ENCODE measurements at regions not wholly inside any gene's neighbourhood (a gene's known extent, or its start where the extent isn't known, plus 50 kb on each side); places are given as distances from the start of the nearest gene placed in this dataset.

DNA sequence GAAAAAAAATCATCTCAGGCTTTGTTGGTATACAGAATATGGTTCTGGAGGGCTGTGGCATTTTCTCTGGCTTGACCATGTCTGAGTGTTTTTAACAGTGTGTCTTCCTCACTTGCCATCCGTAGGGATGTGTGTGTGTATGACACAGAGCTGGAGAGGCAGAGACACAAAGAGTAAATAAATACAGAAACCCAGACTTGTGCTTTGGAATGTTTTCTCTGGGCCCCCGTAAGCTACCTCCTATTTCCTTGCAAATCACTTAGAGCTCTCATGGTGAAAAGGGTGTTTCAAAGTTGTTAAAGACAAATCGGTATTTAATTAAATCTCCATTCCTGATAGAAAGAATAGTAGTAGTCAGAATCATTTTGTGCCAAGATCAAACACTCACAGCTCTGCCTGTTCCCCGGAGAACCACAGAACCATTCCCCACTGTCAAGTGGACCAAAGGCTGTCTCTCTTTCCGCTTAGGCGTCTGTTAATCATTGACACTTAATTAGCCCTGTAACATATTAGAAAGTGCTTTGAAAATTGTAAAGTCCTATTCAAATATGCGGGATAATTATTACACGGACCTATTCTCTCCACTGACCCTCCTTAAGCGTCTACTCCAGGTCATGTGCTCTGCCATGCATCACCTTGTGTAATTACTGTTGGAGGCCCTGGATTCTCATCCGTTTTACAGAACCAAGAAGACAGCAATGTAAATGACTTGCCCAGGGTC is 313.6 kb upstream of the TLE3 start:
- TF ChIP-seq, protein P1, sequence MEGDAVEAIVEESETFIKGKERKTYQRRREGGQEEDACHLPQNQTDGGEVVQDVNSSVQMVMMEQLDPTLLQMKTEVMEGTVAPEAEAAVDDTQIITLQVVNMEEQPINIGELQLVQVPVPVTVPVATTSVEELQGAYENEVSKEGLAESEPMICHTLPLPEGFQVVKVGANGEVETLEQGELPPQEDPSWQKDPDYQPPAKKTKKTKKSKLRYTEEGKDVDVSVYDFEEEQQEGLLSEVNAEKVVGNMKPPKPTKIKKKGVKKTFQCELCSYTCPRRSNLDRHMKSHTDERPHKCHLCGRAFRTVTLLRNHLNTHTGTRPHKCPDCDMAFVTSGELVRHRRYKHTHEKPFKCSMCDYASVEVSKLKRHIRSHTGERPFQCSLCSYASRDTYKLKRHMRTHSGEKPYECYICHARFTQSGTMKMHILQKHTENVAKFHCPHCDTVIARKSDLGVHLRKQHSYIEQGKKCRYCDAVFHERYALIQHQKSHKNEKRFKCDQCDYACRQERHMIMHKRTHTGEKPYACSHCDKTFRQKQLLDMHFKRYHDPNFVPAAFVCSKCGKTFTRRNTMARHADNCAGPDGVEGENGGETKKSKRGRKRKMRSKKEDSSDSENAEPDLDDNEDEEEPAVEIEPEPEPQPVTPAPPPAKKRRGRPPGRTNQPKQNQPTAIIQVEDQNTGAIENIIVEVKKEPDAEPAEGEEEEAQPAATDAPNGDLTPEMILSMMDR (IDR thresholded peaks at IDR 0.05), result no peak
- no peak for TF ChIP-seq POLR2A (IDR thresholded peaks at IDR 0.05)
